ENCODE measurements at regions not wholly inside any gene's neighbourhood (a gene's known extent, or its start where the extent isn't known, plus 50 kb on each side); places are given as distances from the start of the nearest gene placed in this dataset.

GRCh38 chr7:113825832-113826231 lies 93.0 kb downstream of the PPP1R3A start:
- DNase-seq: no peak

- DNase-seq: peak; percentile 94
These were observed 94.5 kb downstream of the PPP1R3A start for GRCh38 chr7:113824117-113824823.

- DNase-seq: no peak
These were observed 99.3 kb downstream of the PPP1R3A start for GRCh38 chr7:113819474-113819873.

GRCh38 chr7:113816639-113817038 lies 102.2 kb downstream of the PPP1R3A start:
- DNase-seq: no peak

- no peak for DNase-seq
These were observed 105.3 kb downstream of the PPP1R3A start for GRCh38 chr7:113813471-113813870.

DNA sequence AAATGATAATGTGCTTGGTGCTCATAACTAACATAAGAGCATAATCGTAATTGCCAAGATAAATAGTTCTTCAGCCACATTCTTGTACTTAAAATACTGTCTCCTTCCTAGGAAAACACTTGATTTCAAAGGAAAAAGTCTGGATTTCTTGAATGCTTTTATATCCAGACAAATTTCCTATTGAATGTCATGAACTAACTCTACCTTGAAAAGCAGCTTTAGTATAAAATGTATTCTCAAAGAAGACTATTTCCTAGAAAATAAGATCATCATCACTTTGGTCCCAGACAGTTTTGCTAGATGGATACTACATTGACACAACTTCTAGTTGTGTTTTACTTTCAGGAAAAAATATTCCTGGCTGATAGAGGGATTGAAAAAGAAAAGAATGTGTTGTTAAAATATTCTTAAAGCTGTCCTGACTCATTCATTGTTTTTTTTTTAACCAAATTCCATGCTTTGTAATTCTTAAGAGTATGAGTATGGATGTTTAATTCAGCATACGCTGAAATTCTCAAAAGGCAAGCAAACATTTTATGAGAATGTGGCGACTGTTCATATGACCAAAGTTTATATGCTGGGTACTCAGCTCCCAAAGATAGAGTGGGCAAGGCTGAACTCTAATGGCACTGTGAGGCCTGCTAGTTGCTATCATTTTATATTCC lies 106.1 kb downstream of the PPP1R3A start:
- no peak for DNase-seq

- peak; percentile 29 for DNase-seq
These were observed 108.6 kb downstream of the PPP1R3A start for GRCh38 chr7:113810080-113810744.

- no peak for DNase-seq
These were observed 109.2 kb downstream of the PPP1R3A start for GRCh38 chr7:113809581-113809980.

- DNase-seq: no peak
These were observed 112.0 kb downstream of the PPP1R3A start for GRCh38 chr7:113806633-113807327.

- no peak for DNase-seq
These were observed 112.8 kb downstream of the PPP1R3A start for GRCh38 chr7:113805976-113806375.

- DNase-seq: peak; percentile 39
These were observed 114.2 kb downstream of the PPP1R3A start for GRCh38 chr7:113804475-113805095.

DNA sequence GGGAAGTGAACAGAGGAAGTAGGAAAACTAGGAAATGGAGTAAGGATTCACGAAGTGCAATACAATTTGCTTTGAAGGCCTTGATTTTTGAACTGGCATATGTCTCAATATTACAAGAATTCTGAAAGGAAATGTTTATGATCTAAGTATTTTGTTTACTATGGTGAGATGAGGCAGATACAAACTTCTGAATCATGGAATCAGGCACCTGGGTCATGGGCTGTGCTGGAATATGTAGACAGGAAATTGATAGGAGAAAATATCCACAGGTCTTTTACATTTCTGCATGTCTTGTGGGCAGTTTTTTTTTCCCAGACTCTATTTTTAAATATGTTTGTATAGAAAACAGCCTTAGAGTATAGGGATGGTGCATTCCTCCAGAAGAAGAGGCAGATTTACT lies 117.1 kb downstream of the PPP1R3A start:
- DNase-seq: no peak

DNA sequence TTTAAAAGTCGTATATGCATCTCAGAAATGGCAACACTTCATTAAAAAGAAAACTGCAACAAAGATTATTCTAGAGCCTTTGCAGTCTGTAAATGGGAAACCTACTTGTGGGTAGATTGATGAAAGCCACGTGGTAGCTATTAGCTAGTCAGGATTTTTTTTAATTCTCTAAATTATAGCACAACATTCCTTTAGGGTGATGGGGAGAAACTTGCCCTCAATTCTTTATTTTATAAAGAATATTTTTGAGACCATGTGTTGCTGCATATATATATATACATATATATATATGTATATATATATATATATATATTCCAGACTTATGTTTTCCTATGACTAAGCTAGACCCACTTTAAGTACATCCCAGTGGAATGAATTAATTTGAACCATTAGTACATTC lies 118.0 kb downstream of the PPP1R3A start:
- peak; percentile 40 for DNase-seq

GRCh38 chr7:113799896-113800295 lies 118.9 kb downstream of the PPP1R3A start:
- DNase-seq: peak; percentile 98

- DNase-seq: peak; percentile 24
These were observed 121.3 kb downstream of the PPP1R3A start for GRCh38 chr7:113797420-113798010.

DNA sequence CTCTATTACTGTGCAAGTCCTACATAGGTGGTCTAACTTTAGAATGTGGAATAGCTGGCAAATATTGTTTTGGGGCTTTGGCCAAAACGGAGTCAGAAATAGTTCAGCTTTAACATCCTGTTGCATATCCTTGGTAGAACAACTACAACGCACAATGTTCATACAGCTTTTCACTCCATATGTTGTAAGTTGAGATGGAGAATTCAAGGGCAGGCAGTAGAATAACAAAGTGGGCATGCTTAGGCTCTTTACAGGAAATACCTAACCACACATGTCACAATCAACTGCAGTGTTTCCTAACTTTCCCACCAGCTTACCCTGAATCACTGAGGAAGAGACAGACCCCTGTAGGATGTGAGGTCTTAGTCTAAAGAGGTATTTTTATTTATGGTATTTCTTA lies 122.3 kb downstream of the PPP1R3A start:
- no peak for DNase-seq

DNA sequence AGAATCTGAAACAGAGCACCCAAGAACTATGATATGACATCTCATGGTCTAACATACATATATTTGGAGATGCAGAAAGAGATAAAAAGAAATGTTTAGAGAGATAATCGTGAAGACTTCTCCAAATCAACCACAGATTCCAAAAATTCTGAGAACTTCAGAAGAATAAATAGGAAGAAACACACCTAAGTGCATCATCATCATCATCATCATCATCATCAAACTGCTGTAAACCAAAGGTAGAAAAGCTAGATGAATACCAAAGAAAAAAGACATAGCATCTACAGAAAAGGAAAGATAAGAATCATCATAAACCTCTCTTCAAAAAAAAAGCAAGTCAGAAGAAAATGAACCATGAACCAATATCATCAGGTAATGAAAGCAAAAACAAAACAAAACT lies 124.2 kb downstream of the PPP1R3A start:
- DNase-seq: no peak

- no peak for DNase-seq
These were observed 125.6 kb downstream of the PPP1R3A start for GRCh38 chr7:113793171-113793570.

GRCh38 chr7:113790025-113790424 lies 128.8 kb downstream of the PPP1R3A start:
- no peak for DNase-seq

DNA sequence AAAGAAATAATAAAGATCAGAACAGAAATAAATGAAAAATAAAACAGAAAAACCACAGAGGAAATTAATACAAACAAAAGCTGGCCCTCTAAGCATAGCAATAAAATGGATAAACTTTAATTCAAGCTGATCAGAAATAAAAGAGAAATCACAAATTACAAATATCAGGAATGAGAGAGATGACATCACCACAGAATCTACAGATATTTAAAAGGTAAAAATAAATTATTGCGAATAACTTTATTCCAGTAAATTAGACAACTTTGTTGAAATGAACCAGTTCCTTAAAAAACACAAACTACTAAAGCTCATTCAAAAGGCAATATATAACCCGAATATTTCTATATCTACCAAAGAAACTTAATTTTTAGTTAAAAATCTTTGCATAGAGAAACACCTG lies 131.7 kb downstream of the PPP1R3A start:
- DNase-seq: no peak

DNA sequence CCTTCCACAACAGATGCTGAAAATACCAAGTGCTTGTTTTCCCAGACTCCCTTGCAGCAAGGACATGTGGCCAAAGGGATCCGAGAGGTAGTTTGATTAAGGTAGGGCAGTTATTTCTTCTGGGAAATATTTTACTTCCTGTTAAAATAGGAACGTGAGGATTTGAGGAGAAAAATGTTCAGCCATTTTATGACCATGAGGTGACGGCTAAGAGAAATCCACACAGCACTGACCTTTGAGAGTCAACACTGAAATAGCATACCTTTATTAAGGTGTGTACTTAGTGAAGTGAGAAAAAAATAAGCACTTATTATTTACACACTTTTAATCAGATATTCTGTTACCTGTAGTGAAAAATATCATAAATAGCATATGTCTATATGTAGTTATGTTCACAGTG lies 133.9 kb downstream of the PPP1R3A start:
- no peak for DNase-seq

GRCh38 chr7:113784316-113784715 lies 134.5 kb downstream of the PPP1R3A start:
- peak; percentile 21 for DNase-seq

GRCh38 chr7:113783403-113783802 lies 135.4 kb downstream of the PPP1R3A start:
- peak; percentile 37 for DNase-seq
